ENCODE measurements at regions not wholly inside any gene's neighbourhood (a gene's known extent, or its start where the extent isn't known, plus 50 kb on each side); places are given as distances from the start of the nearest gene placed in this dataset.

DNA sequence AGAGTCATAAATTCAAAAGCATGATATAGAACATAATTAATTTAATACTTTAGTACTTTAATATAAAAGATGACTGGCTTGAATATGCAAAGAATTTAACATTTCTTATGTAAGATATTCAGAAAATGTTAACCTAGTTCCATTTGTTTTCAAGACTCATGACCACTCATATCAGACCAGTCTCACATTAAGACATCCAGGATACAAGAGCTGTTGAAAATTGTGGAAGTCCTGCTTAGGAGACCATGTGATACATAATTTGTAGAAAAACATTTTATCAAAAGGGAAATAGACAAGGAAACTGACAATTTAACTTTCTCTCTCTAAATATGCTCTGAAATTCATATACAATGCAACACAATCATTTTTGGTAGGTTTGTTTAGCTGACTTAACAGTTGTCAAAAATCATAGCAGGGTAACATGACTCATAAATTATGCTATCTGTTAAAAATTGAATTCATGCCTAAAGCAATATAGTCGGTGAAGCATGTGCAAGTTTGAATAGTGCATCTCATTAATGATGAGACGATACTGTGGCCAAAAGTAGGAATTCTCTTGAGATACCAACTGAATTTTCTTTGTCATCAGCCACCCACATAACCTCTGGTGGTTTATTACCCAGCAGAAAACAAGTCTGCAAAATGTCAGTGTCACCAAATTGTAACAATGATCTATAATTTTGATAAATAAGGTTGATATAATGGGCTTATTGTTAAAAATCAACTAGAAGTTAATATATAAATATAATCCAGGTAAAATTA lies 211.4 kb downstream of the GASK1B start:
- no peak for DNase-seq

- no peak for DNase-seq
Measured at GRCh38 chr4:157957905-157958304, 214.9 kb downstream of the GASK1B start.

GRCh38 chr4:157942017-157942416 lies 230.8 kb downstream of the GASK1B start:
- no peak for DNase-seq

DNA sequence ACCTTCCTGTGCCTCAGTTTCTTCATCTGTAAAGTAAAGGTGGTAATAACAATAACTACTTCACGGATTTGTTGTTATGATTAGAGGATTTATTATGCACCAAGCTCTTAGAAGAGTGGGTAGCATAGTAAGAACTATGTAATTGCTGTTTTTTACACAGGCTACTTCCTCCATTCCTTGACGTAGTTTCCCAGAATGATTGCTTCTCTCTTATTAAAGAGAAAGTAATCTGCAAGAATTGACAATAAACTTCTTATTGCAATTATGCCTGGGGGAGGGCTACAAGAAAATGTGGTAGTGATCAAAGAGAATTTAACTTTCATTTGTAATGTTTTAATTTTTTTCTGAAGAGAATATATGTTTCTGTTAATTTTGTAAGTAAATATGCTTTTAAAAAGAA lies 238.7 kb downstream of the GASK1B start:
- DNase-seq = no peak

GRCh38 chr4:157932936-157933335 lies 239.9 kb downstream of the GASK1B start:
- DNase-seq = no peak

DNA sequence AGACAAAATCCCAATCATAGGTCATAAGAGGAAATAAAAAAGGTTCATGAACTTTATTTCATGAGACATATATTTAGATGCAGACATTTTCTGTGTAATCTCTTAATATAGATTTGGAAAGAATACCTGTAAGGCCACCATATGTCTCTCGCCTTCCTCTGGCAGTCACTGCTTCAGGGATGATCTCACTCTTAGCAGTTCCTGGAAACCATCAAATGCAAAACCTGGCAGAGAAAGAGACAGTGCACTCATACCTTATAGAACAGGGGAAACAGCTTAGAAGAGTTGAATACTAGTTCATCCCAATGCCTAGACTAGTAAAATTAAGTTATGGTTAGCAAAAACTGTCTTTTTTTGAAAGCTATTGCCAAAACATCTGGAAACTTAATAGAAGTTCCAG lies 243.3 kb downstream of the GASK1B start:
- DNase-seq = no peak

- DNase-seq = no peak
Measured at GRCh38 chr4:157918036-157918832, 254.6 kb downstream of the GASK1B start.

- DNase-seq = no peak
Measured at GRCh38 chr4:157912212-157912611, 260.6 kb downstream of the GASK1B start.

DNA sequence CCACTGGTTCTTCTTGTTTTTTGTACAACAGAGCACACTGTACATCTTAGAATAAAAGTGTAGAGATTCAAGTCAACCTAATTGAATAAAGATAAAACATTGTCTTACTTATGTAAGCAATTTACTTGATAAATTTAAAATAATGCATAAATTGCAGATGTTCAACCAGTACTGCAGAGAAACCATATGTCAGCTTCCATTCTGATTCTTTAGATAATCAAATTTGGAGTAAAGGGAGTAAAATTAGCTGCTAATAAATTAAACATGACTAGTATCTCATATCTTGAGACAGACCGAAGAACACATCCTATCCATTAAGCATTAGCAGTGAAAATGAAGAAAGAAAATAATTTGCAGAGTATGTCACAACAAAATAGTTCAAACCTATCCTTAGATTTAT lies 261.2 kb downstream of the GASK1B start:
- no peak for DNase-seq

DNA sequence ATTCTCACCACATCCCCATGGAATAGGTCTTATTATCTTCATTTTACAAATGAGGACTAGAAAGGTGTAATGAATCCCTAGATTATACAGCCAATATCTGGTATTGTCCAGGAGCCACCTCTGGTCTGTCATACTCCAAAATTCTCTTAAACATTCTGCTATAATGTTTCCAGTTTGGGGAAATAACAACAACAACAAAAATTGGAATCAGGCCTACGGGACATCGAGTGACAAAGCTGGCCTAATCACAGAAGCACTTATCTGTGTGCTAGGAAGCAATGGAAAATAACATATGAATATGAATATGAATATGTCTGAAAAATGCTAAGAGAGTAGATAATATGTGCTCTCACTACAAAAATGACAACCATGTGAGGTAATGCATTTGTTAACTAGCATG lies 264.1 kb downstream of the GASK1B start:
- DNase-seq = no peak

- no peak for DNase-seq
Measured at GRCh38 chr4:157908031-157908430, 264.8 kb downstream of the GASK1B start.

DNA sequence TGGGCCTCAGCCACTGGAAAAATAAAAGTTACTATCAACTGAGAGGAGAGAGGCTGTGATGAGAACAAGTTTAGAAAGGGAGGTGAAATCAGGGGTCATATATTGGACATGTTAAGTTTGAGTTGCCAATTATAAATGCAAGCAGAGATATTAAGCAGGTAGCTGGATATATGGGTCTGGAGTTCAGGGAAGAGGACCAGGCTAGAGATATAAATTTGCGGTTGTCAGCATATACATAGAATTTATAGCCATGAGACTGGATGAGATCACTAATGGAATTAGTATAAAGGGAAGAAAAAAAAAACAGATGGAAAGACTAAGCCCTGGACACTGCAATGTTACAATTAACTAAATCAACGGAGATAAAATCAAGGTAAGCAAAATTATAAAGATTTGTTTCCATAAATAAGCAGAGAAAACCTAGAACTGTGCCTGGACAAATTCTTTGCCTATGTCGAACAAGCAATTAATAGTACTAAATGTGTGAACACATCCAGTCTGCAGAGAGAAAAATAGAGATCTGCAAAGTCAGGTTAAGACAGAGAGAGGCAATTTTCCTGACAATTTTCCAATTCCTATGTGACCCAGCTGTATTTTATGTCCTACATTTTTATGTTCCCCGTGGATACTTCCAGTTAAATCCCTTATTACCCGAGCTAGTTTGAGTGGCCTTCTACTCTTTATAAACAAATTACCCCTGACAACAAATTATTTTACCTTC lies 265.4 kb downstream of the GASK1B start:
- no peak for DNase-seq

DNA sequence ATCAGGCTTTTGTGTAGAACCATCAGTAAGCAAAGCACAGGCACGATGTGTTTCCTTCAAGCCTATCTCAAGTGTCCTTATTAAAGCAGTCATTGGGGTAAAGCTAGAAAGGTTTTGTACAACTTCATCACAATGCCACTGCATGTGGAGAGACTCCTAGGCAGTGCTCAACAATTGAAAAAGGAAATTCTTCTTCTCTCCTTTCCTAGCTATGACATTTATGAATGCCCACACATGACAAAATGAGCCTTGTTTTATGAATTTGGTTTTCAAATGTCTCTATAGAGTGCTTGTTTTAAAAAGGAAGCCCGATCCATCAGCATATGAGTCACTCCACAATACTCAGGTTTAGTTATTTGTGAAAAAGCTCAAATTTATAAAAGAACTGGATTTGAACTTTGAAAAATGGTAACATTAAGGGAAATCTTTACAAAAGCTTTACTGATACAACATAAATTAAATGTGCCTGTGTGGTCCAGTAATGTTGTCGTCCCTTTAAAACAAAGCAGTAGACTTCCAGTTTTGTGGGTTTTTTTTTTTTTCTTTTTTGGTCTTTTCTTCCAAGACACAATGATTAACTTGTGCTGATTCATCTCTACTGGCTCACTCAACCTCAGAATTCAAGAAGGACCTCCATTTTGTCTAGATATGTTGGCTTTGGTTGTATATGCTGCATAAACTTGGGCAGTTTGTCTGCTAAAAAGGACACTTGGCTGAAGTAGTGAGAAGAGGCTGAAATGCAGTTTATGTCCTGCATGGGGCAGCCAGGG lies 273.8 kb downstream of the GASK1B start:
- no peak for DNase-seq

DNA sequence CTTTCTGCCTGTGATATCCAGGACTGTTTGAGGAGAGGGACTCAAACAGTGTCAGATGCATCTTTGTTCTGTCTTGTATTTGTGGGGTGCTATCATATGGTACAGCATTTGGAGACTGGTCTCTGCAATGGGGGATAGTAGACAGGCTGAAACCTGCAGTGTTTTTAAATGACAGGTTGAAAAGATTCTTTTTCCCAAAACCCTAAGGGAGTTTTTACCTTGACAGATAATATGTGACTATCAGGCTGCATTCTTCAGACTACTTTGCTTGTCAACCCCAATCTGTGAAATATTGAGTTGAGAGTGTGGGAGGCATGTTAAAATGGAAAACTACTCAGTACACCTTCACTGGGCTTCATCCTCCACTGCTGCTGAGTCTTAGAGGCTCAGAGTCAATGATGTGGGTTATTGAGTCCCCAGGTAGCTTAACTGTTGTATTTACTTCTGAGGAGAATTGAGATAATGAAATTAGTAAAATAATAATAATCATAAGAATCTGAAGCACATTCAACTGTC lies 274.9 kb downstream of the GASK1B start:
- DNase-seq = no peak

DNA sequence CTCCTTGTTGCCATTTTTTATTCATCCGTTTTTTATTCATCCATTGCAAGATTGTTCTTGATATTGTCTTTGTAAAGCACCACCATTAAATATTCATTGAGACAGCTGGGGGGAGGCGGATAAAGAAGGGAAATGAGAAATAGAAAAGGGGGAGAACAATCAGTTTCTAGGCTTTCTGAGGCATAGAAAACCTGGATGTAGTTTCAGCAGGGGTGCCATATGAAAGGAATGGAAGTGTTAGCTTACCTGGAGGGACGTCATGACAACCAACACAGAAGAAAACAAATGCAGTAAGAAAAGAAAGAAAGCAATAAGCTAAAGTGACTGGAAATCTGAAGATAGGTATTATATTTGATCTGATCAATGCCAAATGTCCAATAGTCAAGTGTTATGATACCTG lies 276.1 kb downstream of the GASK1B start:
- no peak for DNase-seq

GRCh38 chr4:157895205-157895604 lies 277.6 kb downstream of the GASK1B start:
- no peak for DNase-seq

GRCh38 chr4:157889788-157890187 lies 283.0 kb downstream of the GASK1B start:
- no peak for DNase-seq

DNA sequence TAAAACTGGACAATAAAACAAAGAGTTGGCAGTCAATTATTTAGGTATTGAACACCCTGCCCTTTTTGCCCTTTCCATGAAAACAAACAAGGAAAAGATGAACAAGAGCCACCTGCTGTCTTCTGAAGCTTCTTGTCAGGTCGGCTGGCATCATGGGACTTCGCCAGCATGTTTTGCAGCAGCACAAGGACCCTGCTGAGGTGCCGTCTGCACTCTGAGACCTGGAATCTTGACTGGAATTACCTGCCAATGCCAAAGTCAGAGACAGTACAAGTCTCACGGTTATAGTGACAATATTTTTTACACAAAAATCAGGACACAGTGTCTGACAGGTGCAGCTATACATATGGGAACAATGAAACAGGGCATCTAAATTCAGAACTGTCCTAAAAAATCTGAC lies 284.5 kb downstream of the GASK1B start:
- DNase-seq = no peak

GRCh38 chr4:157887316-157887715 lies 285.5 kb downstream of the GASK1B start:
- no peak for DNase-seq

GRCh38 chr4:157886645-157887044 lies 286.2 kb downstream of the GASK1B start:
- no peak for DNase-seq

DNA sequence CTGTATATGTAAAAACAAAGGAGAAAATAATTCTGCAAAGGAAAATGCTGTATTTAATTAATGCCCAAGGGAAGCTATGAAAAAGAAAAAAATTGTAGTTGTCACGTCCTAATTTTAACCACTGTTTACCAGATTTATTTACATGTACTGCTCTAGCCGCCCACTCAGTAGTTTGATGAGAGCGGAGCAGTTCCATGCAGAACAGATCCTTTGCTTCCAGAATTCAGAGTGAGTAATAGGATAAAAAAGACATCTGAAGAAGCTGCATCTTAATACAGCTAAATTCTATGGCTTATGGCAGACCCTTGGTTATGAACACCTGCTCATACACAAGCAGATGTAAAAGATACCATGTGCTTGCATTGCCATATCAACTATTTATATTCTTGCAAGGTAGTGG lies 287.0 kb downstream of the GASK1B start:
- DNase-seq = no peak

DNA sequence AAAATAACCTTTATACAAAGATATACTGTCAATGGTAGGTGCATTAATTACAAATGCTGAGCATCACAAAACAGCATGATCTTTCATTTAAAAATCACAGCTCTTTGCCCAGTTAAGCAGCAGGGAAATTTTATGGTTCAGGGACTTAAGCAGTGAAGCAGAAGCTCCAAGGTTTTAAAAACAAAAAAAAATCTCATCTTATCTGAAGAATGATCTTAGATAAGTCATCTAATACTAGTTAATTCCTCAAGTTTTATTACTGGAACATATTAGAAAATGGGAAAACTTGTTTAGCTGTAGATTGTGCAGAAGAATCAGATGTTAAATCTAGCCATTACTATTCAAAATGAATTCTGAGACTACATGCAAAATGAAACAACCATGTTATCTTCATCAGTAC lies 289.9 kb downstream of the GASK1B start:
- DNase-seq = no peak

- DNase-seq = no peak
Measured at GRCh38 chr4:157880761-157881160, 292.1 kb downstream of the GASK1B start.
